GM12864 (cell line): ENCODE measurements at regions not wholly inside any gene's neighbourhood (a gene's known extent, or its start where the extent isn't known, plus 50 kb on each side); places are given as distances from the start of the nearest gene placed in this dataset.
A peak's percentile ranks its signal among the peaks of the same experiment; 100 is the strongest.
"Not testable (repeated sequence)": the region's sequence is repeated elsewhere in the genome, so short reads cannot be mapped to it uniquely, and the experiment has no call there.

Source experiments
- DNase-seq: peaks from one replicate; pipeline ENCODE4 v3.0.0-alpha.2; 2011; ENCODE audit warnings: low read depth
- H3K4me3 ChIP-seq: 2 replicates; pipeline ENCODE4 v1.5.1; 2011; ENCODE audit warnings: mild to moderate bottlenecking, low read depth, low read length, control low read depth
- TF ChIP-seq, protein P1 (sequence below): IDR thresholded peaks from 2 replicates; pipeline ENCODE4 v1.5.1; 2011; ENCODE audit warnings: low read depth, mild to moderate bottlenecking, moderate library complexity, low read length, control low read depth, inconsistent platforms; ENCODE audit errors: missing control alignments

DNA sequence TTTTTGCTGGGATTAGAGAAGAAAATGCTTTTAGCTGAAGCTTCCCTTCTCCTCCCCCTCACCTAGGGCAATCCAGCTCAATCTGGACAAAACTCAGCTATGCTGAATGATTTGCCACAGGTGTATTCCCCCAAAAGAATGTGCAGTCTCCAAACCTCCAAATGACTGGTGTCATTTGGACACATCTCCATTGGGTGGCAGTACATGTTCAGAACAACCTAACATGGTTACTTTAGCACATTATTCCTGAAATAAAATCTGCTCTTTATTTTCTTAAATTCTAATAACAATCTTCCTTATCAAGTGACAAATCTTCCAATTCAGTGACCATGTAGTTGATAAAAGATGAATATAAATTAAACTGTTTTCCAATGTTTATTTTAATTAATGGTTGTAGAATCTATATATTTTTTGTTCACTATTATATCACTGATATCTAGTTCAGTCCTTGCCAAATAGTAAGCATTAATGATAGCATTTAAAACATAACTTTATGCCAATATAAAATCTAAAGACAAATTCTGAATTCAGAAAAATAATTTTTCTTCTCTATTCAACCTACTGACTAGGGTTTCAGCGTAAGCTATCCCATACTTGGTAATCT lies 61.3 kb upstream of the MOCS2 start:
- TF ChIP-seq, protein P1, sequence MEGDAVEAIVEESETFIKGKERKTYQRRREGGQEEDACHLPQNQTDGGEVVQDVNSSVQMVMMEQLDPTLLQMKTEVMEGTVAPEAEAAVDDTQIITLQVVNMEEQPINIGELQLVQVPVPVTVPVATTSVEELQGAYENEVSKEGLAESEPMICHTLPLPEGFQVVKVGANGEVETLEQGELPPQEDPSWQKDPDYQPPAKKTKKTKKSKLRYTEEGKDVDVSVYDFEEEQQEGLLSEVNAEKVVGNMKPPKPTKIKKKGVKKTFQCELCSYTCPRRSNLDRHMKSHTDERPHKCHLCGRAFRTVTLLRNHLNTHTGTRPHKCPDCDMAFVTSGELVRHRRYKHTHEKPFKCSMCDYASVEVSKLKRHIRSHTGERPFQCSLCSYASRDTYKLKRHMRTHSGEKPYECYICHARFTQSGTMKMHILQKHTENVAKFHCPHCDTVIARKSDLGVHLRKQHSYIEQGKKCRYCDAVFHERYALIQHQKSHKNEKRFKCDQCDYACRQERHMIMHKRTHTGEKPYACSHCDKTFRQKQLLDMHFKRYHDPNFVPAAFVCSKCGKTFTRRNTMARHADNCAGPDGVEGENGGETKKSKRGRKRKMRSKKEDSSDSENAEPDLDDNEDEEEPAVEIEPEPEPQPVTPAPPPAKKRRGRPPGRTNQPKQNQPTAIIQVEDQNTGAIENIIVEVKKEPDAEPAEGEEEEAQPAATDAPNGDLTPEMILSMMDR: peak; percentile 51
- no peak overlapping the region for H3K4me3 ChIP-seq
- peak; percentile 1 for DNase-seq

DNA sequence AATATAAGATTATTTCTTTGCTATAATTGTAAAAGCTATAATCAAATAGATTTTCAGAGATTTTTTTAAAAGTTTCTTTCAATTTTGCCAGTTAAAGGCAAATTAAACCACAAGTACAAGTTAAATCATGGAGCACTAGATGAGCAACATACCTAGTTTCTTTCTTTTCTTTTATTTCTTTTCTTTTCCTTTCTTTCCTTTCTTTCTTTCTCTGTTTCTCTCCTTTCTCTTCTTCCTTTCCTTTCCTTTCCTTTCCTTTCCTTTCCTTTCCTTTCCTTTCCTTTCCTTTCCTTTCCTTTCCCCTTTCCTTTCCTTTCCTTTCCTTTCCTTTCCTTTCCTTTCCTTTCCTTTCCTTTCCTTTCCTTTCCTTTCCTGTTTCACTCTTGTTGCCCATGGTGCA lies 62.5 kb upstream of the MOCS2 start:
- H3K4me3 ChIP-seq, DNase-seq: not testable (repeated sequence)

DNA sequence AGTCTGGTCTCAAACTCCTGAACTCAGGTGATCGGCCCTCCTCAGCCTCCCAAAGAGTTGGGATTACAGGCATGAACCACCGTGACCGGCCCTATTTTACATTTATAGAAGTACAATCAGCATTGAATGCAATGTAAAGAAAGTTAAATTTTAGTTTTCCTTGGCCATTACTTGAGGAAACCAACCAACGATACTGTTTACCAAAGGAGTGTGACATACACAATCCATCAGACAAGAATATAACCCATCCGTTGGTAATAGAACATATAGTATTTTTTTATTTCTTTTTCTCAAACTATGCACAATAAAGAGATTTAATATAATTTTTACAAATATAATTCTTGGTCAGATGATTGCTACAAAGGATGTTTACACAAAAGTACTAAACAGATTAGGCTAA lies 63.1 kb upstream of the MOCS2 start:
- H3K4me3 ChIP-seq: no peak overlapping the region
- DNase-seq: no peak
- TF ChIP-seq, protein P1: no peak

DNA sequence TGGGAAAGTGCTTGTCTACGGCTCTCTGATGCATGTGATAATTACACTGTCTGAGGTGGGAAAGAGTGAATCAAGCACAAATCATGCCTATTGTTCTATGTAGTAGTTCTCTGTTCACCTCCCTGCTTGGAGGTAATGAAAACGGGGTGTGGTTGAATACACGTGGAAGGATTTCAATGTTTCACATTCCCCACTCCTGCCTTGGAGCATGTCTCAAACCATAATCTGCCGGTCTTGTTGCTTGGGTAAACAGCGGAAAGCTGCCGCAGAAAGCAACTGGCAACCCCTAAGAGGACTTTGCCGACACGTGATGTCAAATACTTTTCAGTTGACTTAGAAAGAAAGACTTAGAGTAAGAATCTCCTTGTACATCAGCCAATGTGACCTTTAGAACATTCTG lies 63.5 kb upstream of the MOCS2 start:
- TF ChIP-seq, protein P1: no peak

DNA sequence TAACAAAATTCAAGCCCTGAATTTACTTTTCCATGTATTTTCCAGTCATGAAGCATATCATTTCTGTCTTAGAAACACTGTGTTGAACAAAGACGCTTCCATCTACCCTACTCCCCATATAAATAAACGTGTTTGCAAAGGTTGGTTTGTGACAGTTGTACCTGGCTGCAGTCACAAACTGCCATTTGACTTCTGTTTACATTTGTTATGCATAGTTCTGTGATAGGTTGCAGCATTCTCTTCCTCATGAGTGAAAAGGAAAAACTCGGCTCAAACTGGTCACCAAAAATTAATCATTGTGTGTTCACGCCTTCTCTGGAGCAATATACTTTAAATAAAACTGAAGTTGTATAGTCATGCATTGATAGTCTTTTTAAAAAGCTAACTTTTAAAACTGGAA lies 69.3 kb upstream of the MOCS2 start:
- H3K4me3 ChIP-seq: no peak overlapping the region
- TF ChIP-seq, protein P1: no peak
- no peak for DNase-seq

More for the DNA sequence above, 63.5 kb upstream of the MOCS2 start:
- DNase-seq: no peak
- no peak overlapping the region for H3K4me3 ChIP-seq

DNA sequence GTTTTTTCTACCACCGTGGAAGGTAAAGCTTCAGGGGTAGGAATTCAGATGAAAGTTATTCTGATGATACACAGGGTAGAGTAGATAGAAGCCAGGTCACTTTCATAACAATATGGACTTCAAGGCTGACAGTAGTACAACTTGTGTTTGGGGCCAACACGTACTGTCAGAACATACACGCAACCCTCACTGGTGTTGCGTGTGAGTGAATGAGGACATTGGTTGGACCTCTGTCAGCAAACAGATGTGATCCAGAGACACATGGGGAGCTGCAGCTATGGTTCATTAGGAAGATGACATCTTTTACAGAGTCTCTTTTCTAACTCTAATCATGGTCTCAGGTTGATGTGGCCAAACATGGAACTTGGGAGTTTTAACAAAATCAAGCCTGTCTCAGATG lies 70.1 kb upstream of the MOCS2 start:
- H3K4me3 ChIP-seq: no peak overlapping the region
- no peak for DNase-seq
- TF ChIP-seq, protein P1: no peak

DNA sequence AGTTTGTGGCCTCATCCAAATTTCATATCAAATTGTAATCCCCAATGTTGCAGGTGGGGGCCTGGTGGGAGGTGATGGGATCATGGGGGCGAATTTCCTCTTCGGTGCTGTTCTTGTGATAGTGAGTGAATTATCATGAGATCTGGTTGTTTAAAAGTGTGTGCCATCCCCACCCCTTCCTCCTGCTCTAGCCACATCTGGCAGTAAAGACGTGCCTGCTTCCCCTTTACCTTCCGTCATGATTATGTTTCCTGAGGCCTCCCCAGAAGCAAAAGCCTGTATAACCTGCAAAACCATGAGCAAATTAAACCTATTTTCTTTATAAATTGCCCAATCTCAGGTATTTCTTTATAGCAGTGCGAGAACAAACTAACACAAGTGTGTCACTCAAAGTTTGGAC lies 71.0 kb upstream of the MOCS2 start:
- DNase-seq: no peak
- TF ChIP-seq, protein P1: no peak
- H3K4me3 ChIP-seq: no peak overlapping the region
